Liver (tissue), 8 donors: ENCODE measurements at regions not wholly inside any gene's neighbourhood (a gene's known extent, or its start where the extent isn't known, plus 50 kb on each side); places are given as distances from the start of the nearest gene placed in this dataset.

Experiments
- DNase-seq: peaks from one replicate; pipeline ENCODE4 v3.0.0-alpha.2; 2017; ENCODE audit warnings: low spot score
- H3K27ac ChIP-seq, 2 donors: one replicate each; pipeline ENCODE4 v1.7.0; 2013; ENCODE audit warnings: inconsistent platforms in 2 of 2, low read length in 2 of 2, control low read depth in 1 of 2, low read depth in 1 of 2, mild to moderate bottlenecking in 1 of 2
- H3K27me3 ChIP-seq, 4 donors: one replicate each; pipeline versions ENCODE4 v1.6.1 to v1.7.0; 2013; ENCODE audit warnings: low read length in 3 of 4, inconsistent platforms in 1 of 4, mild to moderate bottlenecking in 1 of 4, moderate library complexity in 1 of 4; ENCODE audit not compliant: control insufficient read depth in 4 of 4, insufficient read depth in 4 of 4
- H3K36me3 ChIP-seq, 4 donors: one replicate each; pipeline versions ENCODE4 v1.6.1 to v1.7.0; 2013; ENCODE audit warnings: low read length in 3 of 4, mild to moderate bottlenecking in 3 of 4, low read depth in 1 of 4, moderate library complexity in 1 of 4; ENCODE audit not compliant: control insufficient read depth in 4 of 4, insufficient read depth in 3 of 4
- H3K4me1 ChIP-seq, 4 donors: one replicate each; pipeline versions ENCODE4 v1.6.1 to v1.7.0; 2013; ENCODE audit warnings: low read length in 3 of 4, mild to moderate bottlenecking in 3 of 4, moderate library complexity in 1 of 4; ENCODE audit not compliant: control insufficient read depth in 4 of 4, insufficient read depth in 4 of 4
- H3K4me3 ChIP-seq, 3 donors: one replicate each; pipeline versions ENCODE4 v1.6.1 to v1.7.0; 2013; ENCODE audit warnings: low read length in 3 of 3, control low read depth in 1 of 3, low read depth in 1 of 3, mild to moderate bottlenecking in 1 of 3
- H3K9ac ChIP-seq, 2 donors: one replicate each; pipeline ENCODE4 v1.7.0; 2013; ENCODE audit warnings: low read length in 2 of 2, mild to moderate bottlenecking in 2 of 2, moderate library complexity in 2 of 2, control low read depth in 1 of 2, low read depth in 1 of 2
- H3K9me3 ChIP-seq, 4 donors: one replicate each; pipeline versions ENCODE4 v1.6.1 to v1.7.0; 2013; ENCODE audit warnings: low read length in 3 of 4; ENCODE audit not compliant: control insufficient read depth in 4 of 4
- ATF3 ChIP-seq: IDR thresholded peaks from 2 replicates; pipeline ENCODE4 v1.6.1; 2016; ENCODE audit warnings: antibody characterized with exemption
- EGR1 ChIP-seq, 2 donors: IDR thresholded peaks; 2 replicates each; pipeline ENCODE4 v1.6.1; 2016 to 2018; ENCODE audit warnings: antibody characterized with exemption in 2 of 2, low read depth in 2 of 2
- FOXA1 ChIP-seq: IDR thresholded peaks from 2 replicates; pipeline ENCODE4 v1.6.1; 2016; ENCODE audit warnings: antibody characterized with exemption
- FOXA2 ChIP-seq: IDR thresholded peaks from 2 replicates; pipeline ENCODE4 v1.6.1; 2016; ENCODE audit warnings: antibody characterized with exemption
- HNF4A ChIP-seq, 2 donors: conservative IDR thresholded peaks; 2 replicates each; pipeline ENCODE4 v1.6.1; 2016; ENCODE audit warnings: antibody characterized with exemption in 2 of 2, mild to moderate bottlenecking in 2 of 2
- JUND ChIP-seq, 2 donors: IDR thresholded peaks; 2 replicates each; pipeline ENCODE4 v1.6.1; 2016; ENCODE audit warnings: antibody characterized with exemption in 2 of 2
- MAX ChIP-seq: IDR thresholded peaks from 2 replicates; pipeline ENCODE4 v1.6.1; 2016; ENCODE audit warnings: antibody characterized with exemption
- NR2F2 ChIP-seq: IDR thresholded peaks from 2 replicates; pipeline ENCODE4 v1.6.1; 2016; ENCODE audit warnings: antibody characterized with exemption
- RAD21 ChIP-seq, 2 donors: IDR thresholded peaks; 2 replicates each; pipeline ENCODE4 v1.6.1; 2016; ENCODE audit warnings: antibody characterized with exemption in 2 of 2, mild to moderate bottlenecking in 2 of 2
- RXRA ChIP-seq, 2 donors: IDR thresholded peaks; 2 replicates each; pipeline ENCODE4 v1.6.1; 2017 to 2018; ENCODE audit warnings: antibody characterized with exemption in 2 of 2, mild to moderate bottlenecking in 1 of 2
- SP1 ChIP-seq: IDR thresholded peaks from 2 replicates; pipeline ENCODE4 v1.6.1; 2018; ENCODE audit warnings: antibody characterized with exemption, mild to moderate bottlenecking
- TAF1 ChIP-seq: conservative IDR thresholded peaks from 2 replicates; pipeline ENCODE4 v1.6.1; 2016; ENCODE audit warnings: antibody characterized with exemption, mild to moderate bottlenecking
- YY1 ChIP-seq: IDR thresholded peaks from 2 replicates; pipeline ENCODE4 v1.6.1; 2016; ENCODE audit warnings: antibody characterized with exemption, mild to moderate bottlenecking
- WGBS: extraction: QIAGEN DNeasy Blood & Tissue Kit; methylation state at CpG from one replicate; pipeline ENCODE4 v1.1.7; 2013; 5-methylcytosine and 5-hydroxymethylcytosine counted together
- TF ChIP-seq, protein P1 (sequence below): IDR thresholded peaks from 2 replicates; pipeline ENCODE4 v1.6.1; 2016; ENCODE audit warnings: antibody characterized with exemption
- TF ChIP-seq, protein P2 (sequence below): IDR thresholded peaks from 2 replicates; pipeline ENCODE4 v1.6.1; 2016; ENCODE audit warnings: antibody characterized with exemption, mild to moderate bottlenecking
- TF ChIP-seq, protein P3 (sequence below): fragments of 150-350 bp; IDR thresholded peaks from 2 replicates; pipeline ENCODE4 v1.5.1; 2017; ENCODE audit warnings: improper control_type of control experiment, low read depth, low read length; ENCODE audit not compliant: missing input control
- donor health status: healthy.
- donor health status: healthy.
- donor health status: healthy.
- donor health status: healthy.
- donor health status: healthy.

DNA sequence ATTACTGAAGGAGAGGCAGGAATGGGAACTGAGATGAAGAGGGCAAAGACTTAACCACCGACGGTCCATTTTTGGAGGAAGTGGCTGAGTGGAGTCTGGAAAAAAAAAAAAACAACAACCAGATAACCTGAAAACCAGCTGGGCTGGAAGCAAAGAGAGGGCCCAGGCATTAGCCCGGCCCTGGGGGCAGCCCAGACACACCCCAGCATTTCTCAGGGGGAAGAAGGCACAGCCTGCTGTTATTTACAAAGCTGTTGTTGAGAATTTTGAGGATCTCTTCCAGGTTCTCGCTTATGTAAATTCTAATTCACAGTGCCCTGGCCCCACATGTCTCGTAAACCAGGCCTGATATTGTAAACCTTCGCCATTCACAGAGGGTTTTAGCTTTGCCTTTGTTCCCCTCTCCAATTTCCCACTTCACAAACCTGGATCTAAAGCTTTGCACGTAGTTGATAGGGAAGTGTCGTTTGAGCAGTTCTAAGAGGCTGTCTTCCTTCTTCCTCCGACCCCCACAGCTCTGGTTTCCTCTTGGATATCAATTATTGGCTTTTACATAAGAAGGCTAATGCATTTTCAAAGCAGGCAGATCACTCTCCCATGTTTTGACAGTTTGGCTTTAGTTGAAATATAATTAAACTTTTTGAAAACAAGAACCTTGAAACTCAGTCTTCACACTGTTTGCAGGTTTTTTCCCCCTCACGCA, 161.8 kb upstream of the IRF2BP2 start:
- WGBS, result 71% methylated on average over 10 of the region's 10 CpGs
- DNase-seq, result no peak
- H3K9ac ChIP-seq, result no peak overlapping the region
- TF ChIP-seq, protein P1, sequence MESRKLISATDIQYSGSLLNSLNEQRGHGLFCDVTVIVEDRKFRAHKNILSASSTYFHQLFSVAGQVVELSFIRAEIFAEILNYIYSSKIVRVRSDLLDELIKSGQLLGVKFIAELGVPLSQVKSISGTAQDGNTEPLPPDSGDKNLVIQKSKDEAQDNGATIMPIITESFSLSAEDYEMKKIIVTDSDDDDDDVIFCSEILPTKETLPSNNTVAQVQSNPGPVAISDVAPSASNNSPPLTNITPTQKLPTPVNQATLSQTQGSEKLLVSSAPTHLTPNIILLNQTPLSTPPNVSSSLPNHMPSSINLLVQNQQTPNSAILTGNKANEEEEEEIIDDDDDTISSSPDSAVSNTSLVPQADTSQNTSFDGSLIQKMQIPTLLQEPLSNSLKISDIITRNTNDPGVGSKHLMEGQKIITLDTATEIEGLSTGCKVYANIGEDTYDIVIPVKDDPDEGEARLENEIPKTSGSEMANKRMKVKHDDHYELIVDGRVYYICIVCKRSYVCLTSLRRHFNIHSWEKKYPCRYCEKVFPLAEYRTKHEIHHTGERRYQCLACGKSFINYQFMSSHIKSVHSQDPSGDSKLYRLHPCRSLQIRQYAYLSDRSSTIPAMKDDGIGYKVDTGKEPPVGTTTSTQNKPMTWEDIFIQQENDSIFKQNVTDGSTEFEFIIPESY, result no peak
- TF ChIP-seq RXRA (IDR thresholded peaks at IDR 0.05) (no peak), NR2F2 (no peak), TAF1 (no peak), FOXA2 (no peak), YY1 (no peak), ATF3 (no peak), RAD21 (IDR thresholded peaks at IDR 0.05) (no peak), EGR1 (IDR thresholded peaks at IDR 0.05; ENCODE audit: low read depth in 2 of 2) (no peak), FOXA1 (no peak)
- TF ChIP-seq, protein P2, sequence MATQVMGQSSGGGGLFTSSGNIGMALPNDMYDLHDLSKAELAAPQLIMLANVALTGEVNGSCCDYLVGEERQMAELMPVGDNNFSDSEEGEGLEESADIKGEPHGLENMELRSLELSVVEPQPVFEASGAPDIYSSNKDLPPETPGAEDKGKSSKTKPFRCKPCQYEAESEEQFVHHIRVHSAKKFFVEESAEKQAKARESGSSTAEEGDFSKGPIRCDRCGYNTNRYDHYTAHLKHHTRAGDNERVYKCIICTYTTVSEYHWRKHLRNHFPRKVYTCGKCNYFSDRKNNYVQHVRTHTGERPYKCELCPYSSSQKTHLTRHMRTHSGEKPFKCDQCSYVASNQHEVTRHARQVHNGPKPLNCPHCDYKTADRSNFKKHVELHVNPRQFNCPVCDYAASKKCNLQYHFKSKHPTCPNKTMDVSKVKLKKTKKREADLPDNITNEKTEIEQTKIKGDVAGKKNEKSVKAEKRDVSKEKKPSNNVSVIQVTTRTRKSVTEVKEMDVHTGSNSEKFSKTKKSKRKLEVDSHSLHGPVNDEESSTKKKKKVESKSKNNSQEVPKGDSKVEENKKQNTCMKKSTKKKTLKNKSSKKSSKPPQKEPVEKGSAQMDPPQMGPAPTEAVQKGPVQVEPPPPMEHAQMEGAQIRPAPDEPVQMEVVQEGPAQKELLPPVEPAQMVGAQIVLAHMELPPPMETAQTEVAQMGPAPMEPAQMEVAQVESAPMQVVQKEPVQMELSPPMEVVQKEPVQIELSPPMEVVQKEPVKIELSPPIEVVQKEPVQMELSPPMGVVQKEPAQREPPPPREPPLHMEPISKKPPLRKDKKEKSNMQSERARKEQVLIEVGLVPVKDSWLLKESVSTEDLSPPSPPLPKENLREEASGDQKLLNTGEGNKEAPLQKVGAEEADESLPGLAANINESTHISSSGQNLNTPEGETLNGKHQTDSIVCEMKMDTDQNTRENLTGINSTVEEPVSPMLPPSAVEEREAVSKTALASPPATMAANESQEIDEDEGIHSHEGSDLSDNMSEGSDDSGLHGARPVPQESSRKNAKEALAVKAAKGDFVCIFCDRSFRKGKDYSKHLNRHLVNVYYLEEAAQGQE, result no peak
- H3K9me3 ChIP-seq, result no peaks in the 10 kb centered on the region
- H3K4me3 ChIP-seq, result no peak overlapping the region
- peak overlapping the region in 1 of 2 donors; percentile 35 for H3K27ac ChIP-seq
- no peaks in the 10 kb centered on the region for H3K36me3 ChIP-seq
- no peaks in the 10 kb centered on the region for H3K27me3 ChIP-seq
- no peaks in the 10 kb centered on the region for H3K4me1 ChIP-seq

DNA sequence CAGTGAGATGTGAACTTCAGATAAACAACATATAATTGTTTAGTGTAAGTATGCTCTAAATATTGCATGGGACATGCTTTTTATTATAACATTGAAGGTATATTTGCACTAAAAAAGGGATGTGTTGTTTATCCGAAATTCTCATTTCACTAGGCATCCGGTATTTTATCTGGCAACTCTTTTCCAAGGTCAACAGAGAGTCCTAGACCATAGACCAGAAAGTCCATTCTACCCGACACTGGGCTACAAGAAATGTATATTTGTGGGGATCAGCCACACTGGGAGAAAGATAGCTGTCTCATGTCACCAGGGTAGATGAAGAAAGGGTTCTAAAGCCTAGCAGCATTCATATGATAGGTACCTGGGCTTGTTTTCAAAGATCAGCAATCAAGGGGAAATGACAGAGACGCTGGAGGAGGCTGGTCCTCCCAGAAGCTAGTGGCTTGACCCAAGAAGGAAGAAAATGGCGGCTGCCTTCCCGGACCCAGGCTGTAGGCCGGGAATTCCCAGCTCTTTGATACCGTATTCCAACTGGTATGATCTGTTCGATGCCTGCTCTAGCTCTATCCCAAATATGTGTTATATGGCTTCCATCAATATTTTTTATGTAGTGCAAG, 161.1 kb upstream of the IRF2BP2 start:
- WGBS, result 95% methylated on average over 9 of the region's 9 CpGs
- no peak overlapping the region for H3K9ac ChIP-seq
- no peak overlapping the region for H3K4me3 ChIP-seq
- peaks cover 0 to under 1% (median 0%) of the 10 kb centered on the region in 4 donors for H3K4me1 ChIP-seq
- no peak for DNase-seq
- H3K27ac ChIP-seq, result no peak overlapping the region
- H3K27me3 ChIP-seq, result no peaks in the 10 kb centered on the region
- no peaks in the 10 kb centered on the region for H3K36me3 ChIP-seq
- TF ChIP-seq HNF4A (conservative IDR thresholded peaks at IDR 0.05) (no peak), JUND (IDR thresholded peaks at IDR 0.05) (no peak), FOXA1 (no peak), YY1 (no peak), NR2F2 (no peak), MAX (no peak), FOXA2 (no peak), RXRA (IDR thresholded peaks at IDR 0.05) (no peak), EGR1 (IDR thresholded peaks at IDR 0.05; ENCODE audit: low read depth in 2 of 2) (no peak), SP1 (no peak)
- TF ChIP-seq, protein P3, sequence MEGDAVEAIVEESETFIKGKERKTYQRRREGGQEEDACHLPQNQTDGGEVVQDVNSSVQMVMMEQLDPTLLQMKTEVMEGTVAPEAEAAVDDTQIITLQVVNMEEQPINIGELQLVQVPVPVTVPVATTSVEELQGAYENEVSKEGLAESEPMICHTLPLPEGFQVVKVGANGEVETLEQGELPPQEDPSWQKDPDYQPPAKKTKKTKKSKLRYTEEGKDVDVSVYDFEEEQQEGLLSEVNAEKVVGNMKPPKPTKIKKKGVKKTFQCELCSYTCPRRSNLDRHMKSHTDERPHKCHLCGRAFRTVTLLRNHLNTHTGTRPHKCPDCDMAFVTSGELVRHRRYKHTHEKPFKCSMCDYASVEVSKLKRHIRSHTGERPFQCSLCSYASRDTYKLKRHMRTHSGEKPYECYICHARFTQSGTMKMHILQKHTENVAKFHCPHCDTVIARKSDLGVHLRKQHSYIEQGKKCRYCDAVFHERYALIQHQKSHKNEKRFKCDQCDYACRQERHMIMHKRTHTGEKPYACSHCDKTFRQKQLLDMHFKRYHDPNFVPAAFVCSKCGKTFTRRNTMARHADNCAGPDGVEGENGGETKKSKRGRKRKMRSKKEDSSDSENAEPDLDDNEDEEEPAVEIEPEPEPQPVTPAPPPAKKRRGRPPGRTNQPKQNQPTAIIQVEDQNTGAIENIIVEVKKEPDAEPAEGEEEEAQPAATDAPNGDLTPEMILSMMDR, result no peak
- TF ChIP-seq, protein P2, result no peak
- no peaks in the 10 kb centered on the region for H3K9me3 ChIP-seq
